ENCODE measurements at regions not wholly inside any gene's neighbourhood (a gene's known extent, or its start where the extent isn't known, plus 50 kb on each side); places are given as distances from the start of the nearest gene placed in this dataset.
"Not testable (repeated sequence)": the region's sequence is repeated elsewhere in the genome, so short reads cannot be mapped to it uniquely, and the experiment has no call there.

DNA sequence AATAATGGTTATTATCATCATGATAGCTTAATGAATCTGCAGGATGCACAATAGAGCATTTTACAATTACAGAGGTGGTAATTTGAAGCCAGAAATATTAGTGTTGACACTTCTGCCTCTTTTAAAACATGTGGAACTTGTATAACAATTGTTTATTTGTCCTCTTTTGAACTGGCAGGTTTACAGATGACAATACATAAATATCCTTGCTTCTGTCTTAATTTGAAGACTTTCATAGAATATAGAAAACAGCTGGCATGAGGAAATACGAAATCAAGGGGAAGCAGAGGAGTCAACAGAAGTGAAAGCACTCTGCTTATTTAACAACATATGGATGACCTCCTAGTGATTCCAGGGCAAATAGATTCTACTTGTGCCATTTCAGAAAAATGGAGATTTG is 270.5 kb upstream of the SGO1 start:
- DNase-seq, result no peak

DNA sequence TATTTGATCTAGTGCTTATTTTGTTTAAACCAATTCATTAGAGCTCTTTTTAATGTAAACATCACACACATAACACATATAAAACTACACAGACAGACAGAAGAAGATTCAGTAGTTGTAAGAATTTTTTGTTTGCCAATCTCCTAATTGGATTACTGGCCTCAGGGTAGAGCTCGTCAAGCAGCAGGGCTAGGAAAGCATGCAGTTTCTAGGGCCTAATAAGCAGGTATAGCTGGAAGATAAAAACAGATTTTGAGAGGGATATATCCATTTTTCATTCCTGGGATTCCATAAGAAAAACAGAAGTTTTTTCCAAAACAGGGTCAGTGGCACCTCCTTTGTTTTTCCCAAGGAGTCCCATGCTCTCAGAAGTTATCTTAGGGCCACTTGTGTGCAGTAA is 265.2 kb upstream of the SGO1 start:
- no peak for DNase-seq

DNA sequence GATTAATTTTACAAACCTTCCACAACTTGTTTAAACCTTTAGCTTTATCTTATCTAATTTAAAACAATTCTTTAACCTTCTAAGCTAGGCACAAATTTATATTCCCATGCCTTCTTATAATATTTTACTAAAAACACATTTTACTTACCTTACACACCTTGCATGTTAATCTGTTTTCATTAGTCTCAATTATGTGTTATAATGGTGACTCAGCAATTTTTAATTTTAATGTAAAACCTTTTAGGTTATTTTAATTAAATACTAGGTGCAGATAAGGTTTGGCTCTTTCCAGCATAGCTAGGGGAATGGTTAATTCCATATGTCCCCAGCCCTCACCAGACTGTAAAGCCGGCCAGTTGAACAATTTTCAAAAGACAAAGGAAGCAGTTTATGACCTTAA is 264.6 kb upstream of the SGO1 start:
- no peak for DNase-seq

DNA sequence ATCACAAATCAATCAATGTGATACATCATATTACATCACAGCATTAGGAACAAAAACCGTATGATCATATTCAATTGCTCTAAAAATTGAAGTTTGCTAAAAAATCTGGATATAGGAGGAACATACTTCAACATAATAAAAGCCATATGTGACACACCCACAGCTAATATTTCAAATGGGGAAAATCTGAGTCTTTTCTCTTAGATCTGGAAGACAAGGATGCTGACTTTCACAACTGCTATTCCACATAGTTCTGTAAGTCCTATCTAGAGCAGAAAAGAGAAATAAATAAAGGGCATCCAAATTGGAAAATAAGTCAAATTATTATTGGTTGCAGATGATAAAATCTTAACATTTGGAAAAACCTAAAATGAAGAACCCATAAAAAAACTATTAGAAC is 256.8 kb upstream of the SGO1 start:
- no peak for DNase-seq

DNA sequence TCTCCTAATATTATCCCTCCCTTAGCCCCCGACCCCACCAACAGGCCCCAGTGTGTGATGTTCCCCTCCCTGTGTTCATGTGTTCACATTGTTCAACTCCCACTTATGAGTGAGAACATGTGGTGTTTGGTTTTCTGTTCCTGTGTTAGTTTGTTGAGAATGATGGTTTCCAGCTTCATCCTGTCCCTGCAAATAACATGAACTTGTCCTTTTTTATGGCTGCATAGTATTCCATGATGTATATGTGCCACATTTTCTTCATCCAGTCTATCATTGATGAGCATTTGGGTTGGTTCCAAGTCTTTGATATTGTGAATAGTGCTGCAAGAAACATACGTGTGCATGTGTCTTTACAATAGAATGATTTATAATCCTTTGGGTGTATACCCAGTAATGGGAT is 241.3 kb upstream of the SGO1 start:
- DNase-seq, result not testable (repeated sequence)

DNA sequence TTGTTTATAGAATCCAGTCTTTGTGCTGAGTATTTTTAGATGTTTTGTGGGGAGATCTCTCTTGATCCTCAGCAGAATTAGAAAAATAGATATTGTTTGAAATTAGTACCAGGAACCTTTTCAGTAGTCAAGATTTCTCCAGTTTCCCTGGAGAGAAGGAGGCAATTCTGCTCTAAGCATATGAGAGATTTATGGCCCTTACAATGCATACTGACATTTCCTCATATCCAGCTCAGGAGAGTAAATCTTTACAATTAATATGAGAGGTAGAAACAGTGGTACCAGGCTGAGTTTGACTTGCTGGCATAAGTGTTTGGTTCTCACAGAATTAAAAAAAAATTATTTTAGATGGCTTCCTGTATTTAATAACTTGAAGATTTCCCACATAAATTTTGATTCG is 239.1 kb upstream of the SGO1 start:
- DNase-seq, result no peak

DNA sequence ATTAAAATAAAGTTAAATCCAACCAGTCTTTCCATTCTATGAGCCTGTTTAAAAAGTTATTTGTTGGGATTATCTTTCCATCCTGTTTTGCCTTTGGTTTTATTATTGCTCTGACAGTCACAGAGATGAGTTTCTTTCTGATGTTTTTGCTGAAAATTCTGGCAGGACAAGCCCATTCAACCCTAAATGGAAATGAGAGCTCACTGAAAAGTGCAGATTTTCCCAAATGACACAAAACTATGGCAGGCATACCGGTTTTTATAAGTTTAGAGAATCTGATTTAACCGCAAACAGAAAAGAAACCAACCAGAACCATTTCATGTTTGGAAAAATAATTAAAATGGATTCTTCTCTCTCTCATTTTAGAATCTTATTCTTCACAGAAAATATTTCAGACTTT is 238.1 kb upstream of the SGO1 start:
- DNase-seq, result no peak

DNA sequence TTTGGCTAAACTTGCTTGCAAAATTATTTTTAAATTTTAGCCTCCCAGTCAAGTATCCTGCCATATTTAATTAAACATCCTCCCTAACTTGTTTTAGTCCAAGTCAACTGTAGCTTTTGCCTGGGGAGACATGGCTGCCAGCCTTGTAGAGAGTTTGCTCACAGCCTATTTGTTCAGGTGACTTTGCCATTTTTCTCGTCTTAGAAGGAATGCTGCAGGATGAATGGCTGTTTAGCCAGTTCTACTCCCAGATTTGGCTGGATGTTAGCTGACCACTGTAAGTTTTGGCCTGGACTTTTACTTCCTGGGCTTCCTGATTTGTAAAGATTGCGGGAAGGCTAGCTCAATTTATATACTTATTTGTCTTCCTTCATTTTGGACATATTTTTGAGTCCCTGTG is 236.4 kb upstream of the SGO1 start:
- no peak for DNase-seq

DNA sequence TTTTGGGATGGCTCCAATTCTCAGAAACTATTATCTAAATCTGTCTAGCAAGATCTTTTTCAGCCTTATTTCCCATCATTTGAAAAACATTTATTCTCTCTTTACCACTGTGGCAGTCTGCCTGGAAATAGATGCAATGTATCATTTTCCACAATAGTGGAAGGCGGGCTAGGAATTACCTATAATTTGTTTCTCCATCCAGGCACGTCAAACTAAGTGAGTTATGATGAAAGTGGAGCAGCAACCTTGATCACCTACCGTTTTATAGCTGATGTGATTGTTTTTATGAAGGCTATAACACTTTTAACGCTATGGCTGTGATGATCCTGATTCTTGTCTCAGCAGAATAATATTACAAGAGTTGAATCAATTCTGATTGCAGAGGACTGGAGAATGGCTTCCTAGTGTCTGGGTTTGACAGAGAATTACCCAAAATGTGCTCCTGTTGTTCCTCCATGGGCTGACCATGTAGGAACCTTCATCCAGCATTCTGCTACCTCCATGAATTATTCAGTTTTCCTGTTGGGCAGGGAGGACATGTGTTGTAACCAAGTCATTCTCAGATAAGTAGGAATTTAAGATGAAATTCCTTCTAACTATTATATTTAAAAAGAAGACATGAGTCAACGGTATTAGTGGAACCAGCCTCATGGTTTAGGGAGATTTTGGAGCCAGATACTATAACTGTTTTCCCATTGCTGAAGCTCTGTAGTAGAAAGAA is 231.5 kb upstream of the SGO1 start:
- no peak for DNase-seq

DNA sequence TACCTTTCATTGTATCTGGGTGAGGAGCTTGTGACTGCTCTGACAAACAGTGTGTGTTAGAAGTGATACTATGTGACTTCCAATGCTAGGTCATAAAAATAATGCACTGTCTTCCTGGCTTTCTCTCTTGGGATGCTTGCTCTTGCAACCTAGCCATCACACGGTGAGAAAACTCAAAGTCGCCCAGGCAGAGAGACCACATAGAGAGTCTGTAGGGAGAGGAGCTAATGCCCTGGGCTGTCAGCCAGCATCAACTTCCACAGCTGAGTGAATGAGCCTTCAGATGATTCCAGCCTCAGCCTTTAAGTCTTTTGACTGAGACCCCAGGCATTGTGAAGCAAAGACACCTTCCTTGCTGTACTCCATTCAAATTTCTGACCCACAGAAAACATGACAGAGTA is 220.6 kb upstream of the SGO1 start:
- no peak for DNase-seq

DNA sequence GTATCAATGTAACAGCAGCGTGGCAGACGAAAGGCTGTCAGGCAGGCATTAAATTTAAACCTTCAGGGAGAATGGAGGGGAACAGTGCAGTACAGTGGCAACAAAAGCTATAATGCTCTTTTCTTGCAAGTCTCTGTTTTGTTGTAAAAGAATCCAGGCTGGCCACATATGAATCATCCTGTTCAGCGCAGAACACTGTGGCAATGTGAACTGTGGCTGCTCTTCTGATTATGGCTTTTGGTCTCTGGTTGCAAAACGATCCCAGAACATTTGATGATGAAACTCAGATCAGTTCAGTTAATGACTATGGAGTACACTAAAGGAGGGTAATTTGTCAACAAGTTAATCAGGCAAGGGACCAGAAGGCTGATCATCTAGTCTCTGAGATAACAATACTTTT is 219.7 kb upstream of the SGO1 start:
- DNase-seq, result no peak

DNA sequence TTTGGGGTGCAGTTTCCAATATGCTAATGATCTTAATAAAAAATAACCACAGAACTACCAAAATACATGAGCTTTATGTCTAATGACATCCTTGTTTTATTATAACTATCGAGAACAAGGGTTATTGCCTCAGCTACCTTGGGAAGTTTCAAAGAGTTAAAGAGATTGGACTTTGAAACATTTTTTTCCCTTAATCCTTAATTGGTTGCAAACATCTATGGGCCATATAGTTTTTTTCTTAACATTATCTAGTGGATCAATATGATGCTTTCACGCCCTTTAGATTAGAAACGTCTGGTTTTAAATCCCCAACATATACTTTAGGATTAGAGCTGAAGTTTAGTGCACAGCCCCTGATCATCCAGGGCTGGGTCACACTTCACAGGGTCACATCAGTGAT is 219.2 kb upstream of the SGO1 start:
- no peak for DNase-seq

DNA sequence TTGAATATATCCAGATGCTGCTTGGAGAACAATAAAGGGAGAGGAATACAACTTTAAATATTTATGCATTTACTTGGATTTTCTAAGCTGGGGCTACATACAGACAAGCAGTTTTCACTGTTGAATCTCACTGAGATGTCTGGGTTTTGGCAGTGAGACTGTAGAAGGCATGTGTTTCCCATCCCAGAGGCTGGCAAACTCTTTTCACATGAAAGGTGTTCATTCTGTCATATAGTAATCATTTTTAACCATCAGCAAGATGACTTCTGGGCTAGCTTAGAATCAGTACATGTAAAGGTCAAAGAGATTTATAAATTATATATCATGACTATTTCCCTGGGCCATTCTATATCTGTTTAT is 218.7 kb upstream of the SGO1 start:
- no peak for DNase-seq

DNA sequence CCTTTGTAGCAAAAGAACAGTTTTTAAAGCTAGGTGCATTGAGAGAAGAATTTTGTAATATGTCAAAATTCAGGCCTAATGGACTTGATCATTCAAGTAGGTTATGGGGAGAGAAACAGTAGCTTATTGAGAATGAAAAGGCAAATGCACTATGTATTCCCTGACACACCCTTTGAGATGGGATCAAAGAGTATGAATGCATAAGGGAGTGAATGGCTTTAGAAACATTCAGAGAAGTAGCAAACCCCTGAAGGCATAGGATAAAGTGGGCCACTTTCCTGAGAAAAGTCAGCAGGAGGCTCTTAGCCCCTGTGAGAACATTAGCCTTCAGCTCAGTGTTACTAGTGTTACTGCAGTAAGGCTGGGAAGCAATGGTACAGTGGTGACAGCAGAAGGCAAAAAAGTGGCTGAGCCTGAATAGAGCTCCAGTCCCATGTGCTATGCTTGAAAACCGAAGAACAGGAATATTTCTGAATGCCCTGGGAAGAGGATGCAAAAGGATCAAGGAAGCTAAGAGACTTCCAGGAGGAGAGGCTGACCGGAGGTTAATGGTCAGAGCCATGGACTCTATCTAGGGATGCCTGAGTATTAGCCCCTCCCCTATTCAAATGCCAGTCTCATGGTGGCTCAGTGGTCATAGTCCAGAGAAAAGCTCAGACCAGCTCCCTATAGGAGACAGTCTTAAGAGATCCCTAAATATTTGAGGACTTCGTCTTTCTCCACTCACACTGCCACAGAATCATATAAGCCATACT is 218.2 kb upstream of the SGO1 start:
- DNase-seq, result no peak

DNA sequence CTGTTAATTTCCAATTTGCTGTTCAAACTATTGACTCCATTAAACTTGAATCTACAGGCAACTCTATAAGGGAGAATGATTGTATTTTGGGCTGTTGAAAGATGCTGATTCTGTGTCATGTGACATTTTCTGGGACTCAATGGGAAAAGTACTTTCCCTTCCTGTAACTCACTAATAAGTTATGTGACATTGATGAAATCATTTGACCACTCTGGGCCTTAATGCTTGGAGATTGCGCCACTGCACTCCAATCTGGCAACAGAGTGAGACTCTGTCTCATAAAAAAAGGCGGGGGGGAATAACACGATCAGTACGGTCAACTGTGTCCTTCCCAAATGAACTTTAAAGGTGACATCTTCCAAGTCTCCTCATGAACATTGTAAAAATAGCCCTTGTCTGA is 215.2 kb upstream of the SGO1 start:
- DNase-seq, result no peak

DNA sequence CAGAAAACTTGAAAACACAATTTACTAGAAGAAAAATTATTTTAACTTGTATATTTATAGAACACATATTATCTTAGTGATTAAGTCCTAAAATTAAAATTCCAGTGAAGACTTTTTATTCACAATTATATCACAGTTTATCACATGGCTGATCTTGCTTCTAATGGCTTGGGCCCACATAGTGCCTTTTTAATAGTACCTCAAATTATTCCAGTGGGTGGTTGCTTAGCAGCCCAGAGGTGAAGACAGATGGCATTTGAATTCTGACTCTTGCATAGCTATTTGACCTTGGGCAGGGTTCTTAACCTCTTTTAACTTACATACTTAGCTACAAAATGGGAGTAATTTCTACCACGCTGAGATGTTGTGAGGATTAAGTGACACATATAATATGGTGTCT is 214.7 kb upstream of the SGO1 start:
- DNase-seq, result no peak

DNA sequence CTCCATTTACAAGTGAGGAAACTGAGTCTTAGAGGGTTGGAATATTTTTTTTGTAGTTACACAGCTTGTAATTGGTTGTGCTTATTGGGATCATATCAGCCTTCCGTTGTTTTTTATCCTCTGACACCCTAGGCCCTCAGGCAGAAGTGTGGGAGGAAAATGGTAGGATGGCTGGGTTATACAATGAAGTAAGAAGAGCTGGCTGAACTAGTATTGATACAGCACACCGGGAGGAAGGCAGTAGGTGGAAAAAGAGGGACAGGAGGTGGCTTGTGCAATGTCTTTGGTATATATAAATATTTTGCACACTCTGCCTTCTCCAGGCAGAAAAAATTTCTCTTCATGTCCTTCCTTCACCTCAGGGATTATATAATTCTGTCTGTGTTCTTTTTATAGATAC is 214.3 kb upstream of the SGO1 start:
- DNase-seq, result no peak

DNA sequence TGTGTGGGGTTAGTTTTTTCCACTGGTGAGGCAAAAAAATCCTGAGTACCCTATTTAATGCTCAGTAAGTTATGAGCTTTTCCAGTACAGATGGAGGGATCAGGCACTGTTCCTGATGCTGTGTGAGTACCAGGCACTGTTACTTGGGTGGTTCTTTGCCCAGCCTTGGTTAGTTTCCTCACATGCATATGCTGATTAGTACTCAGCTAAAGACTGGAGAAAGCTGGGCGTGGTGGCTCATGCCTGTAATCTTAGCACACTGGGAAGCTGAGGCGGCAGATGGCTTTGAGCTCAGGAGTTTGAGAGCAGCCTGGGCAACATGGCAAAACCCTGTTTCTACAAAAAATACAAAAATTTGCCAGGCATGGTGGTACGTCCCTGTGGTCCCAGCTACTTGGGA is 210.3 kb upstream of the SGO1 start:
- DNase-seq, result no peak

DNA sequence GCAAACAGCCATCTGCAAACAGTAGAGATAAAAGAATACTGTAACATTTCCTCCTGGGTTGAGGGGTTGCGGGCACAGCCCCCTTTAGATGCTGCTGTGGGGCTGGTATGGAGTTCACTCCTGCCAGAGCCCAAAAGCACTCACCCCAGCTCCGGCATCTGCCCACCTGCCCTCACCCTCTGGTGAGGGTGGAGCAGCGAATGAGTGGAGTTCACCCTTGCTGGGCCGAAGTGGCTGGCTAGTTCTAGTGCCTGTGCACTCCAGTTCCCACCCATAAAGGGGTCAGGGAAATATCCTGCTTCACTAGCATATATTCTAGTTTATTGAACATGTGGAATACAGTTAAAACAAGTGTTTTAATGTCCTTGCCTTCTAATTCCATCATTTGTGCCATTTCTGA is 209.7 kb upstream of the SGO1 start:
- no peak for DNase-seq

DNA sequence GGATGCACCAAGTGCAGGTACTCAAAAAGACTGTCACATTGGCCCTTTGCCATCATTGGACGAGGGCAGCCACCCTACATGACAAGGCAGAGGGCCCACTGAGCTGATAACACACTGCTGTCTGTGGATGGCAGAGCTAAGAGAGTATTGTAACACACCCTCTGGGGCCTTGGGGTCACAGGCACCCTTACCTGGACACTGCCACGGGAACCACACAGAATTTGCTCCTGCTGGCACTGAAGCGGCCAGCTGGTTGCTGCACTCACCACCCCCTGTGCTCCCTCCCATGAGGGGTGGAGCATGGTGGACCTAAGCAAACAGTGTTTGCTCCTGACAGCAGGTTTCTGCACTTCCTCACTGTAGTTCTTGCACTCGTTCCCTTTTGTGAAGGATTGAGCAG is 208.2 kb upstream of the SGO1 start:
- DNase-seq, result no peak

DNA sequence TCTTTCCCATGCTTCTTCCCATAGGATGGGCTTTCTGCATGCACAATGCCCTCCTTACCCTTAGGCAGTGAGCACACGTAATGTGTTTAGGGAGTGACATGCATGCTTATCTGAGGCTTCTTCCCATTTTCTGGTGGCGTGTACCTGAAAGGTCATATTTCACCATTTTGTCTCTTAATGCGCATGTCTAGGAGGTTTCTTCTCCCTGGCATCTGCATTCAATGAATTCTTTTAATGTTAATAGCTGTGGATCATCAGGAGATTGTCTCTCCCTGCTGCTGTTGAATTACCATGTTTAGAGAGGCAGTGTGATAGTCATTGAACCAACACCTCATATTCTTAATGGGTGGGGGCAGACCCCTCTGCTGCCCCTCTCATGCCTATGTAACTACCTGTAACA is 205.6 kb upstream of the SGO1 start:
- no peak for DNase-seq

DNA sequence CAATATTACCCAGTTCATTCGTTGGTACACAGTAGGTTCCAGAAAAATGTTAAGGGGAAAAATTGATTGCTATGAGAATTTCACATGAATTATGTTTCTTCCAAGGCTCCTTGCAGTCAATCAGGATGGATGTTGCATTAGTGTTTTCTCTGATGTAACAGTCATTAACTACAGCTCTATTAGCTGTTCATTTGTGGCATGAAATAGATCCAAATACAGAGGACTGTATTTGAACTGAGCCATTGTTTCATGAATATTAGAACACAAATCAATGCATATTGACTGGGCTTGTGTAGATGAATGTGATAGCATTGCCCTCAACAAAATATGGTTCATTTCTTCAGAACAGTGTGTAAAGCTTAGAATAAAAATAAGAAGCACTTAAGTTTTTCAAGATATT is 203.0 kb upstream of the SGO1 start:
- DNase-seq, result no peak

DNA sequence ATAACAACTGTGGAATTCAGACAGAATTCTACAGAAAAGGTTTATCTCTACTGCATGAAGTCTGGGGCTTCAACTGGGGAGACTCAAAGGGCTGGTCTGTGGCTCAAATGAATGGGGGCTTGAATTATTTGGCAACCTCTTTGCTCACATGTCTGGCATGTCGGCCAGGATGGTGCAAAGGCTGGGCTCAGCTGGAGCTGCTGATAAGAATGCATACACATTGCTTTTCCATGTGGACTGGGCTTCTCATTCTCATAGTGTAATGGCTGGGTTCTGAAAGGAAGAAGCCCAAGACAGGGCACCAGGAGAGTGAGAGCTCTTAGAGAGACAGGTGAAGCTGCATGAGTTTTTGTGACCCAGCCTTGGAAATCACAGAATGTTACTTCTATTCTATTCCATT is 194.3 kb upstream of the SGO1 start:
- DNase-seq, result no peak

DNA sequence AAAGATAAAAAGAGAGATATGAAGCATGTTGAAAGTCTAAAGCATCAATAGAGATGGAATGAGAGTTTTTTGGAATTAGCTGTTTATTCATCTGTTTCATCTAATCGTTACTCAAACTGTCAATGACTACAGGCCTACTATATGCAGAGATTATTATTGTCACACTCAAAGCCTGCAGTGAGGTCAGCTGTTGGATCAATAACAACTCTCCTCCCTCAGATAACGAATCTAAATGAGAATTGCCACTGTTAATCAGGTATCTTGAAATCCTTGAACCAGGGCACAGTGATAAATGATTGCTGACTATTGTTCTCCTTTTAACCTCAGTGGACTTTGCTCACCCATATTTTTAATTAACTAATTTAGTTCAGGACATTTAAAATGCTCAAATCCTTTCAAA is 192.3 kb upstream of the SGO1 start:
- no peak for DNase-seq

DNA sequence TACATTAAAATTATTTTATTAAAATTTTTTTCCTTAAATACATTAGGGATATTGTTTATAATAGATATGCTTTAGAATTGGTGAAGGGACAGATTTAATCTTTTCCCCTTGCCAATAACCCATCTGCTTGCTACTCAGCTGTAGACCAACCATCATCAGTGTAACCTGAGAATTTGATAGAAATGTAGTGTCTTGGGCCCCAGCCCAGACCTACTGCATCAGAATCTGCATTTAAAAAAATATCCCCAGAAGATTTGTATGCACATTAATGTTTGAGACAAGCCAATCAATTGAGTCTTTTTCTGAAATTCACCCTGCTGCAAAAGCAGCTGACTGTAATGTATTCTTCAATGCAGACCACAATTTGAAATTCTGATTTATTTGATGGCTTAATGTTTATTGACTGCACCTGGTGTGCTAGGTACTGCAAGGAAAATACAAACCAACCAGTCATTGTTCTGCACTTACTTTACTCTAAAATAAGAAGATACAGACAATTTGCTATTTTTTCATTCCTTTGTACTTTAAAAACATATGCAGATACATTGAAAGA is 190.7 kb upstream of the SGO1 start:
- no peak for DNase-seq

Measured in T-helper 2 cell (primary cell).